Keratinocyte (primary cell): ENCODE measurements at regions not wholly inside any gene's neighbourhood (a gene's known extent, or its start where the extent isn't known, plus 50 kb on each side); places are given as distances from the start of the nearest gene placed in this dataset.

Experiments
- DNase-seq: peaks from one replicate; pipeline ENCODE4 v3.0.0-alpha.2; 2011; ENCODE audit warnings: low read depth, missing footprints, low spot score
- FAIRE-seq: peaks from 2 replicates; lab custom pipeline; 2011; peaks lifted over from hg19 to GRCh38; lab: Jason Lieb, UNC
- H2AFZ ChIP-seq: 2 replicates; pipeline ENCODE4 v1.6.0; 2012; ENCODE audit warnings: low read length, control low read depth, inconsistent platforms; ENCODE audit not compliant: control insufficient read depth
- H3K27ac ChIP-seq: 2 replicates; pipeline ENCODE4 v1.5.1; 2011; ENCODE audit warnings: low read length; ENCODE audit not compliant: control insufficient read depth, insufficient read depth
- H3K27me3 ChIP-seq: 3 replicates; pipeline ENCODE4 v1.6.0; 2011; ENCODE audit warnings: low read length; ENCODE audit not compliant: control insufficient read depth, insufficient read depth; ENCODE audit errors: extremely low read depth
- H3K36me3 ChIP-seq, 2 experiments: 2 replicates in 1 of 2; 3 replicates in 1 of 2; pipeline ENCODE4 v1.5.1; 2011; ENCODE audit warnings: low read length in 2 of 2, mild to moderate bottlenecking in 1 of 2; ENCODE audit not compliant: control insufficient read depth in 2 of 2, insufficient read depth in 2 of 2; ENCODE audit errors: extremely low read depth in 1 of 2
- H3K4me1 ChIP-seq: 3 replicates; pipeline ENCODE4 v1.5.1; 2011; ENCODE audit warnings: low read length; ENCODE audit not compliant: control insufficient read depth, insufficient read depth; ENCODE audit errors: extremely low read depth
- H3K4me2 ChIP-seq: 3 replicates; pipeline ENCODE4 v1.6.0; 2011; ENCODE audit warnings: low read depth, low read length; ENCODE audit not compliant: control insufficient read depth, insufficient read depth; ENCODE audit errors: extremely low read depth
- H3K4me3 ChIP-seq, 3 experiments: fragments of 200-600 bp in 1 of 3; sonication (generic) in 1 of 3; 2 replicates in 2 of 3; 3 replicates in 1 of 3; pipeline ENCODE4 v1.5.1; 2011 to 2016; ENCODE audit warnings: low read length in 3 of 3, mild to moderate bottlenecking in 3 of 3, control low read depth in 2 of 3, inconsistent platforms in 1 of 3, low read depth in 1 of 3, mixed read lengths in 1 of 3, mixed run types in 1 of 3, moderate library complexity in 1 of 3; ENCODE audit not compliant: control insufficient read depth in 2 of 3, insufficient read depth in 2 of 3; ENCODE audit errors: extremely low read depth in 1 of 3
- H3K79me2 ChIP-seq: 2 replicates; pipeline ENCODE4 v1.6.0; 2012; ENCODE audit warnings: low read length; ENCODE audit not compliant: control insufficient read depth, insufficient read depth
- H3K9ac ChIP-seq: 3 replicates; pipeline ENCODE4 v1.6.0; 2011; ENCODE audit warnings: low read length; ENCODE audit not compliant: control insufficient read depth, insufficient read depth; ENCODE audit errors: extremely low read depth
- H3K9me1 ChIP-seq: 3 replicates; pipeline ENCODE4 v1.6.0; 2011; ENCODE audit warnings: low read length; ENCODE audit not compliant: control insufficient read depth, insufficient read depth; ENCODE audit errors: extremely low read depth
- H3K9me3 ChIP-seq: 2 replicates; pipeline ENCODE4 v1.5.1; 2012; ENCODE audit warnings: low read depth, low read length; ENCODE audit not compliant: control insufficient read depth
- H4K20me1 ChIP-seq: 3 replicates; pipeline ENCODE4 v1.6.0; 2011; ENCODE audit warnings: low read length; ENCODE audit not compliant: control insufficient read depth, insufficient read depth; ENCODE audit errors: extremely low read depth
- CTCF ChIP-seq, 3 experiments: IDR thresholded peaks in 1 of 3; conservative IDR thresholded peaks in 1 of 3; optimal IDR thresholded peaks in 1 of 3; 2 replicates in 2 of 3; 3 replicates in 1 of 3; pipeline versions ENCODE3 to v1.5.1; 2011; ENCODE audit warnings: low read length in 3 of 3, mild to moderate bottlenecking in 3 of 3, moderate library complexity in 2 of 3, control low read depth in 1 of 3, inconsistent platforms in 1 of 3; ENCODE audit not compliant: insufficient read depth in 2 of 3; ENCODE audit errors: extremely low read depth in 1 of 3
- EZH2 ChIP-seq: IDR thresholded peaks from one replicate; pipeline ENCODE4 v1.6.1; 2012; ENCODE audit warnings: inconsistent platforms, mild to moderate bottlenecking, low read length, moderate library complexity
- dilution Hi-C: fragments of 300-500 bp; cut with MboI; formaldehyde crosslinking; loops from one replicate; pipeline ENCODE4 v1.7.0; 2020; ENCODE audit warnings: low sequenced_read_pairs; ENCODE audit not compliant: extremely low pct_ligation_motif_present

DNA sequence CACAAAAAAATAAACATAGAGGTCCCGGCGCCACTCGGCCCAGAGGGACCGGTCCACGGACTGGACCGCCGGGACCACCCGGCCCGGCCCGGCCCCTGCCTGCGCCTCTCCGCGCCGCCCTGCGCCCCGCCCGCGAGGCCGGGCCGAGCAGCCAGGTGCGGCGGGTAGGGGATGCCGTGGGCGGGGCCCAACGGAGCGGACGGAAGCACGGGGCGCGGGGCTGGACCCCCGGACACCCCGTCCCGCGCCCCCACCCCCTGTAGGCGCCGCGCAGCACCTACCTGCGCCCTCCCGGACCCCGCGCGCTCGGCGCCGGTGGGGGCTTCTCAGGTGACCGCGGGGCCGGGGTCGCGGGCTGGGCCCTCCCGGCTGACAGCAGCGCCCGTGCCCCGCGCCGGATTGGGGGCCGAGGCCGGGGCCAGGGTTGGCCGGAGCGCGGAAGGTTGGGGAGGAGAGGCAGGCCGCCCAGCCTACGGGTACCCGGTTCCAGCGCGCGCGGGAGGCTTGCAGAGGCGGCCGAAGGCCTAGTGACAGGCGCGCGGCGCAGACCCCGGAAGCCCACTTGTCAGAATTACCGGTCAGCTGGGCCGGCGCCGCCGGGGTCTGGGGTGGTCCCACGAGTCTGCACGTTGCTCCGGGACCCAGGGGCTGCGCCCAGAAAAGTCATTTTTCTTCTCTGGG, 351.9 kb upstream of the CAMK1G start:
- Histone ChIP-seq H3K27ac (no peak overlapping the region), H3K4me1 (peaks cover 16% of the 10 kb centered on the region), H3K4me3 (no peak overlapping the region), H2AFZ (no peak overlapping the region), H3K9ac (no peak overlapping the region), H3K36me3 (no peaks in the 10 kb centered on the region), H3K79me2 (no peaks in the 10 kb centered on the region), H3K9me1 (no peaks in the 10 kb centered on the region), H3K4me2 (no peak overlapping the region), H4K20me1 (no peaks in the 10 kb centered on the region), H3K9me3 (peaks cover 5% of the 10 kb centered on the region), H3K27me3 (no peaks in the 10 kb centered on the region)
- dilution Hi-C loops: no loop called here
- FAIRE-seq (no peak), DNase-seq (no peak)
- TF ChIP-seq EZH2 (no peak), CTCF (optimal IDR thresholded peaks at IDR 0.05 in 1 of 3, IDR thresholded peaks at IDR 0.05 in 1 of 3, conservative IDR thresholded peaks at IDR 0.05 in 1 of 3; ENCODE audit: extremely low read depth in 1 of 3, insufficient read depth in 2 of 3, low read length in 3 of 3) (no peak)

- dilution Hi-C loops: no loop called here
- H3K36me3 ChIP-seq: no peaks in the 10 kb centered on the region
- DNase-seq (no peak), FAIRE-seq (no peak)
- H3K9me1 ChIP-seq: no peaks in the 10 kb centered on the region
- H3K4me1 ChIP-seq: peaks cover 16% of the 10 kb centered on the region
- no peak overlapping the region for H3K27ac ChIP-seq
- H3K4me3 ChIP-seq: no peak overlapping the region
- H4K20me1 ChIP-seq: no peaks in the 10 kb centered on the region
- H3K9me3 ChIP-seq: peaks cover 5% of the 10 kb centered on the region
- no peaks in the 10 kb centered on the region for H3K27me3 ChIP-seq
- TF ChIP-seq CTCF (optimal IDR thresholded peaks at IDR 0.05 in 1 of 3, IDR thresholded peaks at IDR 0.05 in 1 of 3, conservative IDR thresholded peaks at IDR 0.05 in 1 of 3; ENCODE audit: extremely low read depth in 1 of 3, insufficient read depth in 2 of 3, low read length in 3 of 3) (no peak), EZH2 (no peak)
- H2AFZ ChIP-seq: no peak overlapping the region
- H3K79me2 ChIP-seq: no peaks in the 10 kb centered on the region
- H3K4me2 ChIP-seq: no peak overlapping the region
- no peak overlapping the region for H3K9ac ChIP-seq
Measured at GRCh38 chr1:209232197-209232596, 351.3 kb upstream of the CAMK1G start.
